BLaER1 treated with 17β-estradiol and CSF1 and Interleukin-3, amounts not matched to agents 10 nM and 100 nM (cell line): ENCODE measurements at regions not wholly inside any gene's neighbourhood (a gene's known extent, or its start where the extent isn't known, plus 50 kb on each side); places are given as distances from the start of the nearest gene placed in this dataset.

Experiments
- H3K27ac ChIP-seq, 11 experiments: shearing (Covaris generic); formaldehyde crosslinking; 2 replicates each; pipeline ENCODE4 v1.8.1; 2022
- H3K27me3 ChIP-seq, 11 experiments: shearing (Covaris generic); formaldehyde crosslinking; 2 replicates each; pipeline ENCODE4 v1.8.1; 2022
- H3K36me3 ChIP-seq, 11 experiments: shearing (Covaris generic); formaldehyde crosslinking; 2 replicates each; pipeline ENCODE4 v1.8.1; 2022
- H3K4me1 ChIP-seq, 10 experiments: shearing (Covaris generic); formaldehyde crosslinking; 2 replicates each; pipeline ENCODE4 v1.8.1; 2022
- H3K4me2 ChIP-seq, 11 experiments: shearing (Covaris generic); formaldehyde crosslinking; 2 replicates each; pipeline ENCODE4 v1.8.1; 2022
- H3K4me3 ChIP-seq, 10 experiments: shearing (Covaris generic); formaldehyde crosslinking; 2 replicates each; pipeline ENCODE4 v1.8.1; 2022
- H3K9ac ChIP-seq, 11 experiments: shearing (Covaris generic); formaldehyde crosslinking; 2 replicates each; pipeline ENCODE4 v1.8.1; 2022
- H3K9me3 ChIP-seq, 11 experiments: shearing (Covaris generic); formaldehyde crosslinking; replicated peaks in 1 of 11; 2 replicates each; pipeline ENCODE4 v1.8.1; 2022
- H4K20me1 ChIP-seq, 11 experiments: shearing (Covaris generic); formaldehyde crosslinking; 2 replicates each; pipeline ENCODE4 v1.8.1; 2022
- Cebpa-rat ChIP-seq, 11 experiments: shearing (Covaris generic); IDR thresholded peaks; 2 replicates each; pipeline ENCODE4 v1.8.1; 2022

DNA sequence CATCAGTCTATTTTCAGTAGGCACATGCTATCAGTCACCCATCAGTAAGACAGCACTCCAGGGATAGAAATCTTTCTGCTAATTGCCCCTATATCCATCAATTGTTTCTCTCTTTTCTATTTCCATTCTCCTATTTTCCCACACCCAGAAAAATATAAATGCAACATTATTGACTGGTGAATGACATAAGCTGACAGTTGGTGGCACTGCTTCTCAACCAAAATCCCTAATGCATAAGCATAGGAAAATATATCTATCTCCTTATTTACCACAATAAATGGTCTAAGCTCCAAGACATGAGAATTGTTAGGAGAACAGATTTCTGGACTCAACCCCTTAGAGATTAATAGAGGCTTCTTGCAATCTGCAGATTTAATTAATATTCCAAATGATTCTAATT is 64.0 kb upstream of the REG3A start:
- Histone ChIP-seq H3K27ac (no peak overlapping the region), H3K36me3 (no peaks in the 10 kb centered on the region), H3K4me2 (no peak overlapping the region), H3K4me3 (no peak overlapping the region), H4K20me1 (no peaks in the 10 kb centered on the region), H3K9ac (no peak overlapping the region), H3K27me3 (no peaks in the 10 kb centered on the region), H3K4me1 (no peaks in the 10 kb centered on the region), H3K9me3 (no peaks in the 10 kb centered on the region)
- no peak for TF ChIP-seq Cebpa-rat (IDR thresholded peaks at IDR 0.05)

GRCh38 chr2:79219383-79219988 is 59.9 kb upstream of the REG3A start:
- Histone ChIP-seq H3K27ac (no peak overlapping the region), H3K4me3 (no peak overlapping the region), H3K27me3 (no peaks in the 10 kb centered on the region), H3K4me2 (no peak overlapping the region), H4K20me1 (no peaks in the 10 kb centered on the region), H3K9me3 (no peaks in the 10 kb centered on the region), H3K4me1 (no peaks in the 10 kb centered on the region), H3K36me3 (no peaks in the 10 kb centered on the region), H3K9ac (no peak overlapping the region)
- no peak for TF ChIP-seq Cebpa-rat (IDR thresholded peaks at IDR 0.05)

DNA sequence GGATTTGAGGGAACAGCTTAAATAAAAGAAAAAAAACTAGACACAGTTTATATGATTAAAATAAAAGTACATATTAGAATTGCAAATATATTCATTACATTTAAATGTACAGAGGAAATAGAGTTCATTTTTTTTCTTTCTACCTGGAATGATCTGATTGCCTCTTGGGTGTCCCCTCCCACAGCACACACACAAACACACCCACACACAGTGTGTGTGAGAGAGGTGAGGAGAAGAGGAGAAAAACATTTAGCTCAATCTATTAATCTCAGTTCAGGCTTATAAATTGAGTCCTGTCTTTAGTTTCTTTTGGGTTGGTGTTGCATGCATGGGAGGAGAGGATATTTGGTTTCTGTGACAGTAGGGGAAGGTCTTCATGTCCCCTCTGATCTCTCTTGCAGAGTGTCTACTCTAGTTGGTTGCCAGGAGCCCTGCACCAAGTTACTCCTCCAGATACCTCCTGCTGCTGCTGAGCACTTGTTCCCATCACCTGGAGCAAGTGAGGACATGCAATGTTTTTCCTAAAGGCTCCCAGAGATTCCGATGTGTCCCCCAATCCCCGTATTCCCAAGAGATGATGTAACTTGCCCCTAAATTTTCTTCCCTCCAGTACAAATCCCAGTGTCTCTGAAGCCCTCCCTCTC is 50.8 kb upstream of the REG3A start:
- Histone ChIP-seq H3K4me3 (no peak overlapping the region), H3K4me2 (no peak overlapping the region), H4K20me1 (no peaks in the 10 kb centered on the region), H3K27me3 (no peaks in the 10 kb centered on the region), H3K9ac (no peak overlapping the region), H3K4me1 (no peaks in the 10 kb centered on the region), H3K36me3 (no peaks in the 10 kb centered on the region), H3K27ac (no peak overlapping the region), H3K9me3 (no peaks in the 10 kb centered on the region)
- no peak for TF ChIP-seq Cebpa-rat (IDR thresholded peaks at IDR 0.05)
